Smooth muscle cell (in vitro differentiated cells): ENCODE measurements at regions not wholly inside any gene's neighbourhood (a gene's known extent, or its start where the extent isn't known, plus 50 kb on each side); places are given as distances from the start of the nearest gene placed in this dataset.
"Not testable (repeated sequence)": the region's sequence is repeated elsewhere in the genome, so short reads cannot be mapped to it uniquely, and the experiment has no call there.

Experiments
- DNase-seq: peaks from one replicate; lab custom pipeline; 2025; ENCODE audit not compliant: unreplicated experiment; lab: John Stamatoyannopoulos, UW
- H2AFZ ChIP-seq: fragments of 200-600 bp; sonication (generic); 2 replicates; pipeline ENCODE4 v1.6.0; 2016; ENCODE audit warnings: antibody characterized with exemption, low read depth, mild to moderate bottlenecking
- H3F3A ChIP-seq: fragments of 200-600 bp; sonication (generic); 2 replicates; pipeline ENCODE4 v1.6.0; 2017; ENCODE audit warnings: antibody characterized with exemption, low read depth
- H3K27ac ChIP-seq: fragments of 200-600 bp; sonication (generic); 2 replicates; pipeline ENCODE4 v1.5.1; 2016; ENCODE audit warnings: low read depth, mild to moderate bottlenecking
- H3K27me3 ChIP-seq: fragments of 200-600 bp; sonication (generic); 2 replicates; pipeline ENCODE4 v1.6.1; 2016; ENCODE audit warnings: low read depth, mild to moderate bottlenecking
- H3K36me3 ChIP-seq: fragments of 200-600 bp; sonication (generic); 2 replicates; pipeline ENCODE4 v1.5.1; 2016; ENCODE audit warnings: low read depth
- H3K4me1 ChIP-seq: fragments of 200-600 bp; sonication (generic); 2 replicates; pipeline ENCODE4 v1.5.1; 2016; ENCODE audit warnings: low read depth
- H3K4me2 ChIP-seq: fragments of 200-600 bp; sonication (generic); 2 replicates; pipeline ENCODE4 v1.6.0; 2016; ENCODE audit warnings: mild to moderate bottlenecking
- H3K4me3 ChIP-seq: fragments of 200-600 bp; sonication (generic); 2 replicates; pipeline ENCODE4 v1.5.1; 2016; ENCODE audit warnings: mild to moderate bottlenecking
- H3K79me2 ChIP-seq: fragments of 200-600 bp; sonication (generic); 2 replicates; pipeline ENCODE4 v1.6.0; 2016; ENCODE audit warnings: low read depth, mild to moderate bottlenecking
- H3K9ac ChIP-seq: fragments of 200-600 bp; sonication (generic); 2 replicates; pipeline ENCODE4 v1.6.0; 2016; ENCODE audit warnings: low read depth
- H3K9me3 ChIP-seq: fragments of 200-600 bp; sonication (generic); replicated peaks from 2 replicates; pipeline ENCODE4 v1.5.1; 2016; ENCODE audit warnings: low read depth
- H4K20me1 ChIP-seq: fragments of 200-600 bp; sonication (generic); 2 replicates; pipeline ENCODE4 v1.6.0; 2016; ENCODE audit warnings: low read depth
- CTCF ChIP-seq: fragments of 200-600 bp; sonication (generic); IDR thresholded peaks from 2 replicates; pipeline ENCODE4 v1.5.1; 2017; ENCODE audit warnings: borderline replicate concordance, mild to moderate bottlenecking, antibody characterized with exemption; ENCODE audit not compliant: insufficient read depth, poor library complexity, severe bottlenecking
- WGBS: methylation state at CpG from one replicate; pipeline ENCODE4 v1.1.7; 2016; ENCODE audit warnings: low lambda C conversion rate; 5-methylcytosine and 5-hydroxymethylcytosine counted together

GRCh38 chr5:106254784-106255183 lies 1416.0 kb downstream of the EFNA5 start:
- no peak overlapping the region for H3K4me3 ChIP-seq
- DNase-seq = no peak
- H3F3A ChIP-seq = no peaks in the 10 kb centered on the region
- H3K9ac ChIP-seq = no peak overlapping the region
- no peak overlapping the region for H3K27ac ChIP-seq
- H3K4me1 ChIP-seq = no peaks in the 10 kb centered on the region
- TF ChIP-seq CTCF = no peak
- no peaks in the 10 kb centered on the region for H3K9me3 ChIP-seq
- H3K36me3 ChIP-seq = no peaks in the 10 kb centered on the region
- H3K27me3 ChIP-seq = no peaks in the 10 kb centered on the region
- no peaks in the 10 kb centered on the region for H3K79me2 ChIP-seq
- no peak overlapping the region for H2AFZ ChIP-seq
- WGBS = 95% methylated on average over 1 of the region's 1 CpG
- H3K4me2 ChIP-seq = no peak overlapping the region
- no peaks in the 10 kb centered on the region for H4K20me1 ChIP-seq

GRCh38 chr5:106246044-106246745 lies 1424.5 kb downstream of the EFNA5 start:
- not testable (repeated sequence) for H3K4me1 ChIP-seq, DNase-seq, H3K9me3 ChIP-seq, H3K9ac ChIP-seq, H3K4me3 ChIP-seq, H3K27ac ChIP-seq, H2AFZ ChIP-seq, H3K27me3 ChIP-seq, H3F3A ChIP-seq, H3K36me3 ChIP-seq, H4K20me1 ChIP-seq, H3K79me2 ChIP-seq, H3K4me2 ChIP-seq
- 99% methylated on average over 27 of the region's 46 CpGs for WGBS

GRCh38 chr5:106241409-106241808 lies 1429.3 kb downstream of the EFNA5 start:
- Histone ChIP-seq H3K4me3 (no peak overlapping the region), H3K27ac (no peak overlapping the region), H3K36me3 (no peaks in the 10 kb centered on the region), H3F3A (no peaks in the 10 kb centered on the region), H4K20me1 (no peaks in the 10 kb centered on the region), H3K79me2 (no peaks in the 10 kb centered on the region), H3K4me2 (no peak overlapping the region), H3K9me3 (no peaks in the 10 kb centered on the region), H3K4me1 (no peaks in the 10 kb centered on the region), H3K9ac (no peak overlapping the region), H2AFZ (no peak overlapping the region), H3K27me3 (no peaks in the 10 kb centered on the region)
- no peak for TF ChIP-seq CTCF
- DNase-seq = no peak

GRCh38 chr5:106205916-106206571 lies 1464.7 kb downstream of the EFNA5 start:
- WGBS = 96% methylated on average over 25 of the region's 25 CpGs
- H3F3A ChIP-seq = no peaks in the 10 kb centered on the region
- TF ChIP-seq CTCF = no peak
- H3K9me3 ChIP-seq = no peaks in the 10 kb centered on the region
- H3K79me2 ChIP-seq = no peaks in the 10 kb centered on the region
- H4K20me1 ChIP-seq = no peaks in the 10 kb centered on the region
- no peaks in the 10 kb centered on the region for H3K4me1 ChIP-seq
- H3K27ac ChIP-seq = no peak overlapping the region
- no peak overlapping the region for H3K4me2 ChIP-seq
- no peaks in the 10 kb centered on the region for H3K36me3 ChIP-seq
- no peak overlapping the region for H3K9ac ChIP-seq
- no peak overlapping the region for H2AFZ ChIP-seq
- DNase-seq = no peak
- H3K27me3 ChIP-seq = no peaks in the 10 kb centered on the region
- H3K4me3 ChIP-seq = no peak overlapping the region
